ENCODE measurements at regions not wholly inside any gene's neighbourhood (a gene's known extent, or its start where the extent isn't known, plus 50 kb on each side); places are given as distances from the start of the nearest gene placed in this dataset.

GRCh38 chr5:2201832-2202231 is 319.1 kb upstream of the IRX4 start:
- TF ChIP-seq CTCF (IDR thresholded peaks at IDR 0.05), result no peak
- TF ChIP-seq POLR2A (IDR thresholded peaks at IDR 0.05), result no peak

Measured in body of pancreas (tissue), 4 donors.